ENCODE measurements at regions not wholly inside any gene's neighbourhood (a gene's known extent, or its start where the extent isn't known, plus 50 kb on each side); places are given as distances from the start of the nearest gene placed in this dataset.

DNA sequence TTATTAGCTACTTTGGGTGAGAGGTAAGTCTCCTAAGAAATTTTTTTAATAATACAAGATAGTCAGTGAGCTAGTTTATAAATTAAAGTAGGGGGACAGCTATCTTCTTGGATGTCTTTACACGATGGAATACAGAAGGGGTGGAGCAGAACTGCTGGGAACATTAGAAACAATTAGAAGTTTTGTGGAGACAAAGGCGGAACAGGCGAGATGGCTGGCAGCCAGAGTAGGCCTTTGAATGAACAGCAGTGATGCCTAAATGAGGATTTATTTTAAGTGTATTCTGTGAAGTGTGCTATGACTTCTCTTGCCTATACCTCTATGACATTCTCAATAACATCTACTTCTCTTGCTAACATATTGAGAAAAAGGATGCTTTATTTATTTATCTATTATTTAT is 1345.3 kb upstream of the SEL1L start:
- ATAC-seq: no peak

DNA sequence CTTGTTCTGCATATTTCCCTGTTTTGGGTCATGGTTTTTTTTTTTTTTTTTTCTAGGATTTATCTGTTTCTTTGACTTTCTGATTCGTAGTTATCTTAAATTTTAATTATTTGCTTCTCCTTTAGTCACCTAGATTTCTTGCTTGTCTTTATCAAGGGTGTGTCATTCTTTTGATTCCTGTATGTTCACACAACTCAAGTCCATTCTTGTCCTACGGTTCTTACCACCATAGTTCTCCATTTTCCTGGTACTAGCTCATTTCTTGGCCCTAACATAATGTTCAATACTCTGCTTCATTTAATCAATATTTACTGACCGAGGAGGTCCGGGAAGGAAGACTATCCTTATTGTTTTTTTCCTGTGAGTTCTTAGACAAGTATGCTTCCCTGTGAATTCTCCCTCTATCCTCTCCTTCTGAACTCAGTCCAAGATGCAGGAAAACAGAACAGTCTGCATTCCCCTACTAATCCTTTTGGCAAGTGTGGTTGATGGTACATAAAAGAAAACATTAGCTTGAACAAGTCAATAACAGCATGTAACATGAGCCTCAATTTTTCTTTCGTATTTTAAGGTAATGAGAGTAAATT is 1346.4 kb upstream of the SEL1L start:
- ATAC-seq (no peak), DNase-seq (ENCODE audit: low read depth, low spot score) (no peak)
- Histone ChIP-seq H3K9me3 (ENCODE audit: control insufficient read depth, insufficient read depth, low read depth, low read length) (no peaks in the 10 kb centered on the region), H3K4me3 (ENCODE audit: low read depth in 2 of 2, low read length in 2 of 2) (no peak overlapping the region), H3K27ac (ENCODE audit: low read length) (no peak overlapping the region), H3K27me3 (ENCODE audit: control insufficient read depth, insufficient read depth, low read length) (no peaks in the 10 kb centered on the region), H3K4me1 (ENCODE audit: control insufficient read depth, insufficient read depth, low read length) (no peaks in the 10 kb centered on the region), H3K36me3 (ENCODE audit: control insufficient read depth, insufficient read depth, low read length) (no peaks in the 10 kb centered on the region)
- in situ Hi-C loops (cut with HindIII; ENCODE audit: low pct_unique_long_range_greater_than_20kb, low sequenced_read_pairs): no loop called here
- intact Hi-C loops (cut with micrococcal nuclease; ENCODE audit: unreplicated experiment): no loop called here
- CTCF ChIA-PET: no interaction called here
- no peak for TF ChIP-seq SIN3A (IDR thresholded peaks at IDR 0.05; ENCODE audit: borderline replicate concordance, insufficient read depth, low read depth, low read length)
- no peak for TF ChIP-seq POLR2AphosphoS5 (IDR thresholded peaks at IDR 0.05; ENCODE audit: low read depth, low read length)
- TF ChIP-seq, protein P1, sequence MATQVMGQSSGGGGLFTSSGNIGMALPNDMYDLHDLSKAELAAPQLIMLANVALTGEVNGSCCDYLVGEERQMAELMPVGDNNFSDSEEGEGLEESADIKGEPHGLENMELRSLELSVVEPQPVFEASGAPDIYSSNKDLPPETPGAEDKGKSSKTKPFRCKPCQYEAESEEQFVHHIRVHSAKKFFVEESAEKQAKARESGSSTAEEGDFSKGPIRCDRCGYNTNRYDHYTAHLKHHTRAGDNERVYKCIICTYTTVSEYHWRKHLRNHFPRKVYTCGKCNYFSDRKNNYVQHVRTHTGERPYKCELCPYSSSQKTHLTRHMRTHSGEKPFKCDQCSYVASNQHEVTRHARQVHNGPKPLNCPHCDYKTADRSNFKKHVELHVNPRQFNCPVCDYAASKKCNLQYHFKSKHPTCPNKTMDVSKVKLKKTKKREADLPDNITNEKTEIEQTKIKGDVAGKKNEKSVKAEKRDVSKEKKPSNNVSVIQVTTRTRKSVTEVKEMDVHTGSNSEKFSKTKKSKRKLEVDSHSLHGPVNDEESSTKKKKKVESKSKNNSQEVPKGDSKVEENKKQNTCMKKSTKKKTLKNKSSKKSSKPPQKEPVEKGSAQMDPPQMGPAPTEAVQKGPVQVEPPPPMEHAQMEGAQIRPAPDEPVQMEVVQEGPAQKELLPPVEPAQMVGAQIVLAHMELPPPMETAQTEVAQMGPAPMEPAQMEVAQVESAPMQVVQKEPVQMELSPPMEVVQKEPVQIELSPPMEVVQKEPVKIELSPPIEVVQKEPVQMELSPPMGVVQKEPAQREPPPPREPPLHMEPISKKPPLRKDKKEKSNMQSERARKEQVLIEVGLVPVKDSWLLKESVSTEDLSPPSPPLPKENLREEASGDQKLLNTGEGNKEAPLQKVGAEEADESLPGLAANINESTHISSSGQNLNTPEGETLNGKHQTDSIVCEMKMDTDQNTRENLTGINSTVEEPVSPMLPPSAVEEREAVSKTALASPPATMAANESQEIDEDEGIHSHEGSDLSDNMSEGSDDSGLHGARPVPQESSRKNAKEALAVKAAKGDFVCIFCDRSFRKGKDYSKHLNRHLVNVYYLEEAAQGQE (IDR thresholded peaks at IDR 0.05; ENCODE audit: insufficient read depth in 1 of 2, low read depth in 2 of 2, low read length in 1 of 2): no peak
- TF ChIP-seq TCF7L2 (IDR thresholded peaks at IDR 0.05; ENCODE audit: low read depth, low read length): no peak
- TF ChIP-seq, protein P2, sequence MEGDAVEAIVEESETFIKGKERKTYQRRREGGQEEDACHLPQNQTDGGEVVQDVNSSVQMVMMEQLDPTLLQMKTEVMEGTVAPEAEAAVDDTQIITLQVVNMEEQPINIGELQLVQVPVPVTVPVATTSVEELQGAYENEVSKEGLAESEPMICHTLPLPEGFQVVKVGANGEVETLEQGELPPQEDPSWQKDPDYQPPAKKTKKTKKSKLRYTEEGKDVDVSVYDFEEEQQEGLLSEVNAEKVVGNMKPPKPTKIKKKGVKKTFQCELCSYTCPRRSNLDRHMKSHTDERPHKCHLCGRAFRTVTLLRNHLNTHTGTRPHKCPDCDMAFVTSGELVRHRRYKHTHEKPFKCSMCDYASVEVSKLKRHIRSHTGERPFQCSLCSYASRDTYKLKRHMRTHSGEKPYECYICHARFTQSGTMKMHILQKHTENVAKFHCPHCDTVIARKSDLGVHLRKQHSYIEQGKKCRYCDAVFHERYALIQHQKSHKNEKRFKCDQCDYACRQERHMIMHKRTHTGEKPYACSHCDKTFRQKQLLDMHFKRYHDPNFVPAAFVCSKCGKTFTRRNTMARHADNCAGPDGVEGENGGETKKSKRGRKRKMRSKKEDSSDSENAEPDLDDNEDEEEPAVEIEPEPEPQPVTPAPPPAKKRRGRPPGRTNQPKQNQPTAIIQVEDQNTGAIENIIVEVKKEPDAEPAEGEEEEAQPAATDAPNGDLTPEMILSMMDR (IDR thresholded peaks at IDR 0.05): no peak
- POLR2A ChIA-PET: no interaction called here
- no TSS peak for BruUV-seq (replicated peaks)

More for the DNA sequence above, 1345.3 kb upstream of the SEL1L start:
- BruUV-seq (replicated peaks): no TSS peak
- no peak for DNase-seq (ENCODE audit: low read depth, low spot score)
- H3K4me3 ChIP-seq (ENCODE audit: low read depth in 2 of 2, low read length in 2 of 2): no peak overlapping the region
- H3K4me1 ChIP-seq (ENCODE audit: control insufficient read depth, insufficient read depth, low read length): no peaks in the 10 kb centered on the region
- intact Hi-C loops (cut with micrococcal nuclease; ENCODE audit: unreplicated experiment): no loop called here
- no peaks in the 10 kb centered on the region for H3K9me3 ChIP-seq (ENCODE audit: control insufficient read depth, insufficient read depth, low read depth, low read length)
- H3K27me3 ChIP-seq (ENCODE audit: control insufficient read depth, insufficient read depth, low read length): no peaks in the 10 kb centered on the region
- no peaks in the 10 kb centered on the region for H3K36me3 ChIP-seq (ENCODE audit: control insufficient read depth, insufficient read depth, low read length)
- TF ChIP-seq TCF7L2 (IDR thresholded peaks at IDR 0.05; ENCODE audit: low read depth, low read length) (no peak), SIN3A (IDR thresholded peaks at IDR 0.05; ENCODE audit: borderline replicate concordance, insufficient read depth, low read depth, low read length) (no peak), POLR2AphosphoS5 (IDR thresholded peaks at IDR 0.05; ENCODE audit: low read depth, low read length) (no peak)
- TF ChIP-seq, protein P2 (IDR thresholded peaks at IDR 0.05): no peak
- TF ChIP-seq, protein P1 (IDR thresholded peaks at IDR 0.05; ENCODE audit: insufficient read depth in 1 of 2, low read depth in 2 of 2, low read length in 1 of 2): no peak
- POLR2A ChIA-PET: no interaction called here
- CTCF ChIA-PET: no interaction called here
- H3K27ac ChIP-seq (ENCODE audit: low read length): no peak overlapping the region
- in situ Hi-C loops (cut with HindIII; ENCODE audit: low pct_unique_long_range_greater_than_20kb, low sequenced_read_pairs): no loop called here
